ENCODE measurements at regions not wholly inside any gene's neighbourhood (a gene's known extent, or its start where the extent isn't known, plus 50 kb on each side); places are given as distances from the start of the nearest gene placed in this dataset.

GRCh38 chr4:130545596-130545995 lies 1449.6 kb downstream of the C4orf33 start:
- DNase-seq: no peak

- no peak for DNase-seq
Observed at GRCh38 chr4:130559268-130559667, 1463.3 kb downstream of the C4orf33 start.

GRCh38 chr4:130563185-130563888 lies 1467.4 kb downstream of the C4orf33 start:
- no peak for DNase-seq

GRCh38 chr4:130563889-130564418 lies 1468.0 kb downstream of the C4orf33 start:
- DNase-seq: no peak

- DNase-seq: no peak
Observed at GRCh38 chr4:130568746-130569145, 1472.8 kb downstream of the C4orf33 start.

- no peak for DNase-seq
Observed at GRCh38 chr4:130573742-130574141, 1477.8 kb downstream of the C4orf33 start.

- no peak for DNase-seq
Observed at GRCh38 chr4:130574215-130574614, 1478.3 kb downstream of the C4orf33 start.

- DNase-seq: no peak
Observed at GRCh38 chr4:130576218-130576617, 1480.3 kb downstream of the C4orf33 start.

- DNase-seq: no peak
Observed at GRCh38 chr4:130591091-130591490, 1495.1 kb downstream of the C4orf33 start.

- DNase-seq: no peak
Observed at GRCh38 chr4:130600706-130601105, 1504.8 kb downstream of the C4orf33 start.

GRCh38 chr4:130603043-130603442 lies 1507.1 kb downstream of the C4orf33 start:
- no peak for DNase-seq

GRCh38 chr4:130608121-130608520 lies 1512.2 kb downstream of the C4orf33 start:
- no peak for DNase-seq

- DNase-seq: no peak
Observed at GRCh38 chr4:130628531-130628930, 1532.6 kb downstream of the C4orf33 start.

GRCh38 chr4:130632731-130633604 lies 1537.0 kb downstream of the C4orf33 start:
- no peak for DNase-seq

GRCh38 chr4:130636486-130636885 lies 1540.5 kb downstream of the C4orf33 start:
- DNase-seq: no peak

- no peak for DNase-seq
Observed at GRCh38 chr4:130640592-130640991, 1544.6 kb downstream of the C4orf33 start.

GRCh38 chr4:130646886-130647285 lies 1550.9 kb downstream of the C4orf33 start:
- DNase-seq: no peak

GRCh38 chr4:130648570-130648969 lies 1552.6 kb downstream of the C4orf33 start:
- no peak for DNase-seq

- no peak for DNase-seq
Observed at GRCh38 chr4:130653842-130654241, 1557.9 kb downstream of the C4orf33 start.

GRCh38 chr4:130659320-130659719 lies 1563.4 kb downstream of the C4orf33 start:
- DNase-seq: no peak

- DNase-seq: no peak
Observed at GRCh38 chr4:130668859-130669258, 1572.9 kb downstream of the C4orf33 start.

GRCh38 chr4:130675266-130675665 lies 1579.3 kb downstream of the C4orf33 start:
- DNase-seq: no peak

- DNase-seq: no peak
Observed at GRCh38 chr4:130689181-130689580, 1593.2 kb downstream of the C4orf33 start.

GRCh38 chr4:130698251-130698650 lies 1602.3 kb downstream of the C4orf33 start:
- DNase-seq: no peak
